ENCODE measurements at regions not wholly inside any gene's neighbourhood (a gene's known extent, or its start where the extent isn't known, plus 50 kb on each side); places are given as distances from the start of the nearest gene placed in this dataset.

- Histone ChIP-seq H3K9ac (ENCODE audit: low read length) (no peak overlapping the region), H3K27ac (ENCODE audit: low read length) (no peak overlapping the region), H3K4me1 (ENCODE audit: control insufficient read depth, low read depth, low read length) (peaks cover 10% of the 10 kb centered on the region), H3K36me3 (ENCODE audit: control insufficient read depth, low read depth, low read length) (no peaks in the 10 kb centered on the region), H3K4me3 (ENCODE audit: low read length) (no peak overlapping the region), H3K9me3 (ENCODE audit: control insufficient read depth, low read depth, low read length) (no peaks in the 10 kb centered on the region), H3K27me3 (ENCODE audit: control insufficient read depth, insufficient read depth, low read length) (peaks cover 13% of the 10 kb centered on the region)
Observed at GRCh38 chr10:28788252-28788651, 110.9 kb downstream of the BAMBI start.

- Histone ChIP-seq H3K4me1 (ENCODE audit: control insufficient read depth, low read depth, low read length) (peaks cover 14% of the 10 kb centered on the region), H3K9ac (ENCODE audit: low read length) (no peak overlapping the region), H3K4me3 (ENCODE audit: low read length) (no peak overlapping the region), H3K27me3 (ENCODE audit: control insufficient read depth, insufficient read depth, low read length) (peaks cover 13% of the 10 kb centered on the region), H3K36me3 (ENCODE audit: control insufficient read depth, low read depth, low read length) (no peaks in the 10 kb centered on the region), H3K27ac (ENCODE audit: low read length) (no peak overlapping the region), H3K9me3 (ENCODE audit: control insufficient read depth, low read depth, low read length) (no peaks in the 10 kb centered on the region)
Observed at GRCh38 chr10:28788762-28789161, 111.4 kb downstream of the BAMBI start.

- no peak overlapping the region for H3K9ac ChIP-seq (ENCODE audit: low read length)
- H3K9me3 ChIP-seq (ENCODE audit: control insufficient read depth, low read depth, low read length) = no peaks in the 10 kb centered on the region
- H3K27me3 ChIP-seq (ENCODE audit: control insufficient read depth, insufficient read depth, low read length) = peaks cover 4% of the 10 kb centered on the region
- H3K4me1 ChIP-seq (ENCODE audit: control insufficient read depth, low read depth, low read length) = peaks cover 8% of the 10 kb centered on the region
- no peak overlapping the region for H3K4me3 ChIP-seq (ENCODE audit: low read length)
- H3K27ac ChIP-seq (ENCODE audit: low read length) = no peak overlapping the region
- H3K36me3 ChIP-seq (ENCODE audit: control insufficient read depth, low read depth, low read length) = no peaks in the 10 kb centered on the region
Observed at GRCh38 chr10:28790146-28790545, 112.8 kb downstream of the BAMBI start.

- Histone ChIP-seq H3K9me3 (ENCODE audit: control insufficient read depth, low read depth, low read length) (no peaks in the 10 kb centered on the region), H3K9ac (ENCODE audit: low read length) (no peak overlapping the region), H3K27ac (ENCODE audit: low read length) (no peak overlapping the region), H3K36me3 (ENCODE audit: control insufficient read depth, low read depth, low read length) (no peaks in the 10 kb centered on the region), H3K4me1 (ENCODE audit: control insufficient read depth, low read depth, low read length) (peaks cover 12% of the 10 kb centered on the region), H3K27me3 (ENCODE audit: control insufficient read depth, insufficient read depth, low read length) (no peaks in the 10 kb centered on the region), H3K4me3 (ENCODE audit: low read length) (no peak overlapping the region)
Observed at GRCh38 chr10:28793482-28793881, 116.2 kb downstream of the BAMBI start.

- H3K4me3 ChIP-seq (ENCODE audit: low read length) = no peak overlapping the region
- no peaks in the 10 kb centered on the region for H3K27me3 ChIP-seq (ENCODE audit: control insufficient read depth, insufficient read depth, low read length)
- H3K4me1 ChIP-seq (ENCODE audit: control insufficient read depth, low read depth, low read length) = peaks cover 15% of the 10 kb centered on the region
- H3K36me3 ChIP-seq (ENCODE audit: control insufficient read depth, low read depth, low read length) = no peaks in the 10 kb centered on the region
- no peak overlapping the region for H3K9ac ChIP-seq (ENCODE audit: low read length)
- no peaks in the 10 kb centered on the region for H3K9me3 ChIP-seq (ENCODE audit: control insufficient read depth, low read depth, low read length)
- H3K27ac ChIP-seq (ENCODE audit: low read length) = no peak overlapping the region
Observed at GRCh38 chr10:28794986-28795385, 117.7 kb downstream of the BAMBI start.

- Histone ChIP-seq H3K27ac (ENCODE audit: low read length) (no peak overlapping the region), H3K4me3 (ENCODE audit: low read length) (no peak overlapping the region), H3K36me3 (ENCODE audit: control insufficient read depth, low read depth, low read length) (no peaks in the 10 kb centered on the region), H3K9me3 (ENCODE audit: control insufficient read depth, low read depth, low read length) (no peaks in the 10 kb centered on the region), H3K27me3 (ENCODE audit: control insufficient read depth, insufficient read depth, low read length) (no peaks in the 10 kb centered on the region), H3K4me1 (ENCODE audit: control insufficient read depth, low read depth, low read length) (peaks cover 15% of the 10 kb centered on the region), H3K9ac (ENCODE audit: low read length) (no peak overlapping the region)
Observed at GRCh38 chr10:28796606-28797512, 119.5 kb downstream of the BAMBI start.

- H3K36me3 ChIP-seq (ENCODE audit: control insufficient read depth, low read depth, low read length) = no peaks in the 10 kb centered on the region
- no peak overlapping the region for H3K27ac ChIP-seq (ENCODE audit: low read length)
- H3K9me3 ChIP-seq (ENCODE audit: control insufficient read depth, low read depth, low read length) = no peaks in the 10 kb centered on the region
- peaks cover 15% of the 10 kb centered on the region for H3K4me1 ChIP-seq (ENCODE audit: control insufficient read depth, low read depth, low read length)
- no peak overlapping the region for H3K4me3 ChIP-seq (ENCODE audit: low read length)
- no peak overlapping the region for H3K9ac ChIP-seq (ENCODE audit: low read length)
- no peaks in the 10 kb centered on the region for H3K27me3 ChIP-seq (ENCODE audit: control insufficient read depth, insufficient read depth, low read length)
Observed at GRCh38 chr10:28797904-28798371, 120.6 kb downstream of the BAMBI start.

GRCh38 chr10:28798428-28798955 is 121.2 kb downstream of the BAMBI start:
- no peak overlapping the region for H3K27ac ChIP-seq (ENCODE audit: low read length)
- no peaks in the 10 kb centered on the region for H3K9me3 ChIP-seq (ENCODE audit: control insufficient read depth, low read depth, low read length)
- no peaks in the 10 kb centered on the region for H3K36me3 ChIP-seq (ENCODE audit: control insufficient read depth, low read depth, low read length)

GRCh38 chr10:28798964-28799363 is 121.6 kb downstream of the BAMBI start:
- H3K27me3 ChIP-seq (ENCODE audit: control insufficient read depth, insufficient read depth, low read length) = no peaks in the 10 kb centered on the region
- no peak overlapping the region for H3K4me3 ChIP-seq (ENCODE audit: low read length)
- H3K4me1 ChIP-seq (ENCODE audit: control insufficient read depth, low read depth, low read length) = peaks cover 11% of the 10 kb centered on the region
- no peaks in the 10 kb centered on the region for H3K36me3 ChIP-seq (ENCODE audit: control insufficient read depth, low read depth, low read length)
- no peak overlapping the region for H3K9ac ChIP-seq (ENCODE audit: low read length)
- H3K27ac ChIP-seq (ENCODE audit: low read length) = no peak overlapping the region
- H3K9me3 ChIP-seq (ENCODE audit: control insufficient read depth, low read depth, low read length) = no peaks in the 10 kb centered on the region

More at GRCh38 chr10:28798428-28798955, 121.2 kb downstream of the BAMBI start:
- Histone ChIP-seq H3K27me3 (ENCODE audit: control insufficient read depth, insufficient read depth, low read length) (no peaks in the 10 kb centered on the region), H3K4me1 (ENCODE audit: control insufficient read depth, low read depth, low read length) (peaks cover 14% of the 10 kb centered on the region), H3K9ac (ENCODE audit: low read length) (no peak overlapping the region), H3K4me3 (ENCODE audit: low read length) (no peak overlapping the region)

GRCh38 chr10:28800144-28800543 is 122.8 kb downstream of the BAMBI start:
- no peaks in the 10 kb centered on the region for H3K36me3 ChIP-seq (ENCODE audit: control insufficient read depth, low read depth, low read length)
- H3K9me3 ChIP-seq (ENCODE audit: control insufficient read depth, low read depth, low read length) = no peaks in the 10 kb centered on the region
- H3K4me3 ChIP-seq (ENCODE audit: low read length) = no peak overlapping the region
- no peak overlapping the region for H3K27ac ChIP-seq (ENCODE audit: low read length)
- no peaks in the 10 kb centered on the region for H3K27me3 ChIP-seq (ENCODE audit: control insufficient read depth, insufficient read depth, low read length)
- no peak overlapping the region for H3K9ac ChIP-seq (ENCODE audit: low read length)
- peaks cover 11% of the 10 kb centered on the region for H3K4me1 ChIP-seq (ENCODE audit: control insufficient read depth, low read depth, low read length)

GRCh38 chr10:28801247-28801646 is 123.9 kb downstream of the BAMBI start:
- H3K4me1 ChIP-seq (ENCODE audit: control insufficient read depth, low read depth, low read length) = peaks cover 11% of the 10 kb centered on the region
- H3K4me3 ChIP-seq (ENCODE audit: low read length) = no peak overlapping the region
- no peak overlapping the region for H3K9ac ChIP-seq (ENCODE audit: low read length)
- no peaks in the 10 kb centered on the region for H3K9me3 ChIP-seq (ENCODE audit: control insufficient read depth, low read depth, low read length)
- no peaks in the 10 kb centered on the region for H3K27me3 ChIP-seq (ENCODE audit: control insufficient read depth, insufficient read depth, low read length)
- no peak overlapping the region for H3K27ac ChIP-seq (ENCODE audit: low read length)
- H3K36me3 ChIP-seq (ENCODE audit: control insufficient read depth, low read depth, low read length) = no peaks in the 10 kb centered on the region

GRCh38 chr10:28801869-28802268 is 124.5 kb downstream of the BAMBI start:
- Histone ChIP-seq H3K27ac (ENCODE audit: low read length) (no peak overlapping the region), H3K27me3 (ENCODE audit: control insufficient read depth, insufficient read depth, low read length) (peaks cover 2% of the 10 kb centered on the region), H3K9me3 (ENCODE audit: control insufficient read depth, low read depth, low read length) (no peaks in the 10 kb centered on the region), H3K4me1 (ENCODE audit: control insufficient read depth, low read depth, low read length) (peaks cover 18% of the 10 kb centered on the region), H3K4me3 (ENCODE audit: low read length) (no peak overlapping the region), H3K36me3 (ENCODE audit: control insufficient read depth, low read depth, low read length) (no peaks in the 10 kb centered on the region), H3K9ac (ENCODE audit: low read length) (no peak overlapping the region)

Data from iPS-18a (cell line).